H9 (cell line): ENCODE measurements at regions not wholly inside any gene's neighbourhood (a gene's known extent, or its start where the extent isn't known, plus 50 kb on each side); places are given as distances from the start of the nearest gene placed in this dataset.

Source experiments
- DNase-seq: peaks from one replicate; pipeline ENCODE4 v3.0.0-alpha.2; 2017
- H2AFZ ChIP-seq: one replicate; pipeline ENCODE4 v1.6.1; 2013; ENCODE audit warnings: mild to moderate bottlenecking, low read length, control low read depth, moderate library complexity
- H2AK5ac ChIP-seq: 2 replicates; pipeline ENCODE4 v1.6.1; 2013; ENCODE audit warnings: low read length, control low read depth, mixed read lengths; ENCODE audit not compliant: insufficient read length
- H2BK120ac ChIP-seq: one replicate; pipeline ENCODE4 v1.6.1; 2013; ENCODE audit warnings: low read depth, mild to moderate bottlenecking, low read length, control low read depth, inconsistent platforms; ENCODE audit not compliant: poor library complexity, severe bottlenecking
- H2BK12ac ChIP-seq: 2 replicates; pipeline ENCODE4 v1.6.1; 2013; ENCODE audit warnings: low read length, control low read depth, mixed read lengths, low read depth; ENCODE audit not compliant: insufficient read length
- H2BK15ac ChIP-seq: 2 replicates; pipeline ENCODE4 v1.6.1; 2013; ENCODE audit warnings: low read depth, low read length, control low read depth
- H2BK20ac ChIP-seq: one replicate; pipeline ENCODE4 v1.6.1; 2013; ENCODE audit warnings: low read depth, mild to moderate bottlenecking, low read length, control low read depth, inconsistent platforms; ENCODE audit not compliant: poor library complexity, severe bottlenecking
- H2BK5ac ChIP-seq: 2 replicates; pipeline ENCODE4 v1.6.1; 2013; ENCODE audit warnings: low read length, control low read depth, mixed read lengths; ENCODE audit not compliant: insufficient read length
- H3K14ac ChIP-seq: 2 replicates; pipeline ENCODE4 v1.6.1; 2013; ENCODE audit warnings: low read length, control low read depth; ENCODE audit not compliant: insufficient read depth
- H3K18ac ChIP-seq: 2 replicates; pipeline ENCODE4 v1.6.1; 2013; ENCODE audit warnings: low read depth, mild to moderate bottlenecking, mixed read lengths, low read length, control low read depth; ENCODE audit not compliant: insufficient read length
- H3K23ac ChIP-seq: 2 replicates; pipeline ENCODE4 v1.6.1; 2013; ENCODE audit warnings: low read length, control low read depth, mixed read lengths, low read depth; ENCODE audit not compliant: insufficient read length
- H3K23me2 ChIP-seq: 2 replicates; pipeline ENCODE4 v1.6.1; 2013; ENCODE audit warnings: low read depth, mild to moderate bottlenecking, mixed read lengths, low read length, control low read depth; ENCODE audit not compliant: insufficient read length, poor library complexity, severe bottlenecking
- H3K27ac ChIP-seq: 2 replicates; pipeline ENCODE4 v1.5.1; 2013; ENCODE audit warnings: low read length, control low read depth, mixed read lengths, low read depth; ENCODE audit not compliant: insufficient read length
- H3K27me3 ChIP-seq: 2 replicates; pipeline ENCODE4 v1.6.1; 2013; ENCODE audit warnings: low read length, control low read depth, inconsistent platforms; ENCODE audit not compliant: insufficient read depth
- H3K4ac ChIP-seq: 2 replicates; pipeline ENCODE4 v1.6.1; 2013; ENCODE audit warnings: low read depth, mild to moderate bottlenecking, control low read depth, inconsistent platforms, low read length, moderate library complexity
- H3K4me1 ChIP-seq: 2 replicates; pipeline ENCODE4 v1.6.1; 2013; ENCODE audit warnings: low read length, control low read depth, inconsistent platforms; ENCODE audit not compliant: insufficient read depth
- H3K4me2 ChIP-seq: 2 replicates; pipeline ENCODE4 v1.6.1; 2013; ENCODE audit warnings: low read length, control low read depth, mixed read lengths; ENCODE audit not compliant: insufficient read length, insufficient read depth
- H3K56ac ChIP-seq: 2 replicates; pipeline ENCODE4 v1.6.1; 2013; ENCODE audit warnings: low read depth, mild to moderate bottlenecking, mixed read lengths, low read length, control low read depth; ENCODE audit not compliant: insufficient read length
- H3K79me1 ChIP-seq: 2 replicates; pipeline ENCODE4 v1.6.1; 2013; ENCODE audit warnings: low read depth, mild to moderate bottlenecking, moderate library complexity, low read length, control low read depth, inconsistent platforms; ENCODE audit not compliant: insufficient read depth, poor library complexity, severe bottlenecking
- H3K79me2 ChIP-seq: 2 replicates; pipeline ENCODE4 v1.6.1; 2013; ENCODE audit warnings: low read length, control low read depth, inconsistent platforms; ENCODE audit not compliant: insufficient read depth
- H3K9ac ChIP-seq: 2 replicates; pipeline ENCODE4 v1.6.1; 2013; ENCODE audit warnings: low read length, control low read depth, mixed read lengths; ENCODE audit not compliant: insufficient read length; ENCODE audit errors: extremely low read depth
- H3K9me3 ChIP-seq: one replicate; pipeline ENCODE4 v1.6.1; 2013; ENCODE audit warnings: low read depth, low read length, inconsistent platforms; ENCODE audit not compliant: control insufficient read depth
- H3T11ph ChIP-seq: one replicate; pipeline ENCODE4 v1.6.1; 2013; ENCODE audit warnings: mild to moderate bottlenecking, low read length, control low read depth, inconsistent platforms
- H4K20me1 ChIP-seq: one replicate; pipeline ENCODE4 v1.6.1; 2013; ENCODE audit not compliant: control insufficient read depth, insufficient read length, insufficient read depth
- H4K5ac ChIP-seq: 2 replicates; pipeline ENCODE4 v1.6.1; 2013; ENCODE audit warnings: low read depth, mild to moderate bottlenecking, mixed read lengths, low read length, control low read depth; ENCODE audit not compliant: insufficient read length
- H4K8ac ChIP-seq: replicated peaks from 2 replicates; pipeline ENCODE4 v1.6.1; 2013; ENCODE audit warnings: low read length, control low read depth, mixed read lengths, low read depth; ENCODE audit not compliant: insufficient read length
- H4K91ac ChIP-seq: 2 replicates; pipeline ENCODE4 v1.6.1; 2013; ENCODE audit warnings: low read depth, mild to moderate bottlenecking, moderate library complexity, mixed read lengths, low read length, control low read depth; ENCODE audit not compliant: insufficient read length
- H3K27ac Mint-ChIP-seq, 3 experiments: 2 replicates in 2 of 3; 3 replicates in 1 of 3; pipeline ENCODE4 v1.8.0; 2020 to 2021; ENCODE audit warnings: mixed read lengths in 3 of 3, mild to moderate bottlenecking in 1 of 3, moderate library complexity in 1 of 3
- H3K27me3 Mint-ChIP-seq: 2 replicates; pipeline ENCODE4 v1.8.0; 2021; ENCODE audit warnings: low read depth, mild to moderate bottlenecking, moderate library complexity, mixed read lengths
- H3K36me3 Mint-ChIP-seq, 3 experiments: 2 replicates in 2 of 3; 3 replicates in 1 of 3; pipeline ENCODE4 v1.8.0; 2020 to 2021; ENCODE audit warnings: low read depth in 3 of 3, mixed read lengths in 3 of 3; ENCODE audit not compliant: insufficient read depth in 1 of 3
- H3K4me1 Mint-ChIP-seq, 2 experiments: 2 replicates each; pipeline ENCODE4 v1.8.0; 2020; ENCODE audit warnings: mixed read lengths in 2 of 2
- H3K4me3 Mint-ChIP-seq, 2 experiments: 2 replicates in 1 of 2; 3 replicates in 1 of 2; pipeline ENCODE4 v1.8.0; 2020 to 2021; ENCODE audit warnings: mild to moderate bottlenecking in 2 of 2, mixed read lengths in 2 of 2, moderate library complexity in 1 of 2
- H3K9me3 Mint-ChIP-seq, 2 experiments: 2 replicates in 1 of 2; 3 replicates in 1 of 2; pipeline ENCODE4 v1.8.0; 2020; ENCODE audit warnings: mild to moderate bottlenecking in 2 of 2, mixed read lengths in 2 of 2, moderate library complexity in 1 of 2
- WGBS: extraction: QIAGEN DNeasy Blood & Tissue Kit; methylation state at CpG from one replicate; pipeline ENCODE4 v1.1.7; 2013; ENCODE audit warnings: missing lambda C conversion rate, low lambda C conversion rate, mixed read lengths; ENCODE audit not compliant: insufficient read length; ENCODE audit errors: extremely low coverage; 5-methylcytosine and 5-hydroxymethylcytosine counted together
- TF ChIP-seq, protein P1 (sequence below): fragments of 200-600 bp; sonication (generic); conservative IDR thresholded peaks from 3 replicates; pipeline ENCODE4 v1.8.0; 2021; ENCODE audit warnings: antibody characterized with exemption, mild to moderate bottlenecking

DNA sequence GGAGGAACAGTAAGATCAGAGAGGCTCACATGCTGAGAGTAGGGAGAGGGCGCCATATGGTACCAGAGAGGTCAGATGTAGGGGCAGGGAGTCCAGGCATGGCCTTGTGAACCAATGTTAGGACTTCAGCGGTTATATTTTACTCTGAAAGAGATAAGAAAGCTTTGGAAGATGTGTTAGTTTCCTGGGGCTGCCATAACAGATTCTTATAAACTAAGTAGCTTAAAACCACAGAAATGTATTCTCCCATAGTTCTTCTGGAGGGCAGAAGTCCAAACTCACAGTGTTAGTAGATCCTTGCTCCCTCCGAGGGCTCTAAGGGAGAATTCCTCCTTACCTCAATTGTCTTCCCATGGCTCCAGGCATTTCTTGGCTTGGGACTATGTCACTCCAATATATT lies 502.5 kb upstream of the ADGRL2 start:
- Histone ChIP-seq H2BK12ac (no peak overlapping the region), H3K27ac (no peak overlapping the region), H2AFZ (no peak overlapping the region), H3K79me2 (no peaks in the 10 kb centered on the region), H3K9me3 (no peaks in the 10 kb centered on the region), H3K9ac (no peak overlapping the region), H2BK20ac (no peak overlapping the region), H2BK15ac (no peak overlapping the region), H4K8ac (no peak overlapping the region), H3K56ac (no peak overlapping the region), H3K18ac (no peak overlapping the region), H2BK5ac (no peak overlapping the region), H3K79me1 (no peaks in the 10 kb centered on the region), H3K4me2 (no peak overlapping the region), H3K4ac (no peak overlapping the region), H3T11ph (no peak overlapping the region), H4K20me1 (no peaks in the 10 kb centered on the region), H4K91ac (no peak overlapping the region), H4K5ac (no peak overlapping the region), H3K23me2 (no peaks in the 10 kb centered on the region), H3K23ac (no peak overlapping the region), H3K4me1 (peaks cover 4% of the 10 kb centered on the region), H3K27me3 (no peaks in the 10 kb centered on the region), H2BK120ac (no peak overlapping the region), H2AK5ac (no peak overlapping the region), H3K14ac (no peak overlapping the region)
- peaks cover 0 to 2% of the 10 kb centered on the region in 2 experiments; a peak in 1 of 5 replicates for H3K9me3 Mint-ChIP-seq
- H3K4me1 Mint-ChIP-seq = peaks cover 15 to 21% of the 10 kb centered on the region in 2 experiments
- WGBS = no CpG with 5 or more reads among the region's 3 CpGs
- no peak for DNase-seq
- TF ChIP-seq, protein P1, sequence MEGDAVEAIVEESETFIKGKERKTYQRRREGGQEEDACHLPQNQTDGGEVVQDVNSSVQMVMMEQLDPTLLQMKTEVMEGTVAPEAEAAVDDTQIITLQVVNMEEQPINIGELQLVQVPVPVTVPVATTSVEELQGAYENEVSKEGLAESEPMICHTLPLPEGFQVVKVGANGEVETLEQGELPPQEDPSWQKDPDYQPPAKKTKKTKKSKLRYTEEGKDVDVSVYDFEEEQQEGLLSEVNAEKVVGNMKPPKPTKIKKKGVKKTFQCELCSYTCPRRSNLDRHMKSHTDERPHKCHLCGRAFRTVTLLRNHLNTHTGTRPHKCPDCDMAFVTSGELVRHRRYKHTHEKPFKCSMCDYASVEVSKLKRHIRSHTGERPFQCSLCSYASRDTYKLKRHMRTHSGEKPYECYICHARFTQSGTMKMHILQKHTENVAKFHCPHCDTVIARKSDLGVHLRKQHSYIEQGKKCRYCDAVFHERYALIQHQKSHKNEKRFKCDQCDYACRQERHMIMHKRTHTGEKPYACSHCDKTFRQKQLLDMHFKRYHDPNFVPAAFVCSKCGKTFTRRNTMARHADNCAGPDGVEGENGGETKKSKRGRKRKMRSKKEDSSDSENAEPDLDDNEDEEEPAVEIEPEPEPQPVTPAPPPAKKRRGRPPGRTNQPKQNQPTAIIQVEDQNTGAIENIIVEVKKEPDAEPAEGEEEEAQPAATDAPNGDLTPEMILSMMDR = no peak
- no peak overlapping the region for H3K4me3 Mint-ChIP-seq
- H3K27ac Mint-ChIP-seq = no peak overlapping the region; a peak in 1 of 7 replicates
- H3K36me3 Mint-ChIP-seq = peaks cover 4 to 11% (median 4%) of the 10 kb centered on the region in 3 experiments; a peak in 5 of 7 replicates
- no peaks in the 10 kb centered on the region for H3K27me3 Mint-ChIP-seq
